Uterus (tissue), 2 donors: ENCODE measurements at regions not wholly inside any gene's neighbourhood (a gene's known extent, or its start where the extent isn't known, plus 50 kb on each side); places are given as distances from the start of the nearest gene placed in this dataset.

Experiments used
- POLR2A ChIP-seq, 2 donors: fragments of 450-650 bp; IDR thresholded peaks; one replicate each; pipeline ENCODE4 v1.6.1; 2016; ENCODE audit warnings: antibody characterized with exemption in 2 of 2, mild to moderate bottlenecking in 1 of 2, moderate library complexity in 1 of 2
- TF ChIP-seq, protein P1 (sequence below), 4 experiments: fragments of 200-600 bp in 2 of 4; fragments of 450-650 bp in 2 of 4; sonication (generic) in 2 of 4; IDR thresholded peaks; one replicate each; pipeline ENCODE4 v1.5.1; 2016 to 2019; ENCODE audit warnings: antibody characterized with exemption in 4 of 4, mild to moderate bottlenecking in 2 of 4, moderate library complexity in 1 of 4

DNA sequence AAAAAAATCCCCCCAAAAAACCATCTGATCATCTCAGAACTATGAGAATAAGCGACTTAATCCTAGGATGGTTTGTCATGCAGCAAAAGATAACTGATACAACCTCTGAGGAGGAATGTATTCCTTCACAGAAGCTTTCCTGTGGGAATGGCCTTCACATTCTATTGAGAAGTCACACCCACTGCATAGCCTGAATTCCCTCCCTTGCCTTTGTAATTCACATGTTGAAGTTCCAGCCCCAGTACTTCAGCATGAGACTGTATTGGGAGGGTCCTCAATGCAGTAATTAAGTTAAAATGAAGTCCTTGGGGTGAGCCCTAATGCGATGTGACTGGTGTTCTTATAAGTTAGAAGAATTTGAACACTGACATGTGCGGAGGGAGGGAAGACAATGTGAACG lies 395.2 kb downstream of the TUSC7 start:
- TF ChIP-seq, protein P1, sequence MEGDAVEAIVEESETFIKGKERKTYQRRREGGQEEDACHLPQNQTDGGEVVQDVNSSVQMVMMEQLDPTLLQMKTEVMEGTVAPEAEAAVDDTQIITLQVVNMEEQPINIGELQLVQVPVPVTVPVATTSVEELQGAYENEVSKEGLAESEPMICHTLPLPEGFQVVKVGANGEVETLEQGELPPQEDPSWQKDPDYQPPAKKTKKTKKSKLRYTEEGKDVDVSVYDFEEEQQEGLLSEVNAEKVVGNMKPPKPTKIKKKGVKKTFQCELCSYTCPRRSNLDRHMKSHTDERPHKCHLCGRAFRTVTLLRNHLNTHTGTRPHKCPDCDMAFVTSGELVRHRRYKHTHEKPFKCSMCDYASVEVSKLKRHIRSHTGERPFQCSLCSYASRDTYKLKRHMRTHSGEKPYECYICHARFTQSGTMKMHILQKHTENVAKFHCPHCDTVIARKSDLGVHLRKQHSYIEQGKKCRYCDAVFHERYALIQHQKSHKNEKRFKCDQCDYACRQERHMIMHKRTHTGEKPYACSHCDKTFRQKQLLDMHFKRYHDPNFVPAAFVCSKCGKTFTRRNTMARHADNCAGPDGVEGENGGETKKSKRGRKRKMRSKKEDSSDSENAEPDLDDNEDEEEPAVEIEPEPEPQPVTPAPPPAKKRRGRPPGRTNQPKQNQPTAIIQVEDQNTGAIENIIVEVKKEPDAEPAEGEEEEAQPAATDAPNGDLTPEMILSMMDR (IDR thresholded peaks at IDR 0.05), result no peak
- no peak for TF ChIP-seq POLR2A (IDR thresholded peaks at IDR 0.05)
